SK-N-SH (cell line): ENCODE measurements at regions not wholly inside any gene's neighbourhood (a gene's known extent, or its start where the extent isn't known, plus 50 kb on each side); places are given as distances from the start of the nearest gene placed in this dataset.

Source experiments
- CTCF ChIA-PET: fragments of 300-600, 350-600 bp; formaldehyde crosslinking; extraction: SDS; loops from one replicate; lab custom pipeline; 2021; lab: Yijun Ruan, JAX
- POLR2A ChIA-PET: fragments of 350-600 bp; sonication (Branson Sonifier 250); formaldehyde crosslinking; extraction: SDS; loops from one replicate; lab custom pipeline; 2020; ENCODE audit warnings: antibody characterized with exemption, inconsistent platforms; lab: Yijun Ruan, JAX
- DNase-seq: peaks from one replicate; pipeline ENCODE4 v3.0.0; 2012
- H2AFZ ChIP-seq: fragments of 200-600 bp; sonication (generic); 2 replicates; pipeline ENCODE4 v1.8.1; 2016; ENCODE audit warnings: antibody characterized with exemption, mild to moderate bottlenecking, low read depth
- H3F3A ChIP-seq: fragments of 200-600 bp; sonication (generic); replicated peaks from 2 replicates; pipeline ENCODE3; 2016; ENCODE audit warnings: antibody characterized with exemption, mild to moderate bottlenecking; ENCODE audit not compliant: insufficient read depth
- H3K27ac ChIP-seq, 2 experiments: fragments of 200-500 bp in 1 of 2; fragments of 200-600 bp in 1 of 2; sonication (Bioruptor generic) in 1 of 2; sonication (generic), shearing (Covaris generic) in 1 of 2; 2 replicates each; pipeline versions ENCODE4 v1.5.1 to v1.6.1; 2014 to 2016; ENCODE audit warnings: low read depth in 2 of 2, inconsistent platforms in 1 of 2, low read length in 1 of 2, mild to moderate bottlenecking in 1 of 2, mixed read lengths in 1 of 2
- H3K27me3 ChIP-seq: fragments of 200-600 bp; sonication (generic), shearing (Covaris generic); 2 replicates; pipeline ENCODE4 v1.6.1; 2016; ENCODE audit warnings: mixed run types; ENCODE audit not compliant: insufficient read depth
- H3K36me3 ChIP-seq, 2 experiments: fragments of 200-500 bp in 1 of 2; fragments of 200-600 bp in 1 of 2; sonication (Bioruptor generic) in 1 of 2; sonication (generic) in 1 of 2; replicated peaks in 1 of 2; 2 replicates each; pipeline versions ENCODE3 to v1.5.1; 2014 to 2016; ENCODE audit warnings: low read length in 1 of 2, mild to moderate bottlenecking in 1 of 2; ENCODE audit not compliant: insufficient read depth in 2 of 2, control insufficient read depth in 1 of 2
- H3K4me1 ChIP-seq, 2 experiments: fragments of 200-500 bp in 1 of 2; fragments of 200-600 bp in 1 of 2; sonication (Bioruptor generic) in 1 of 2; sonication (generic), shearing (Covaris generic) in 1 of 2; 2 replicates each; pipeline versions ENCODE4 v1.5.1 to v1.6.1; 2014 to 2016; ENCODE audit warnings: low read depth in 1 of 2, low read length in 1 of 2, mixed run types in 1 of 2; ENCODE audit not compliant: insufficient read depth in 2 of 2, control insufficient read depth in 1 of 2
- H3K4me2 ChIP-seq: fragments of 200-600 bp; sonication (generic), shearing (Covaris generic); 2 replicates; pipeline ENCODE4 v1.6.1; 2017; ENCODE audit warnings: mixed run types
- H3K4me3 ChIP-seq, 2 experiments: fragments of 200-500 bp in 1 of 2; fragments of 200-600 bp in 1 of 2; sonication (Bioruptor generic) in 1 of 2; sonication (generic), shearing (Covaris generic) in 1 of 2; 2 replicates each; pipeline versions ENCODE4 v1.5.1 to v1.8.1; 2014 to 2016; ENCODE audit warnings: low read depth in 2 of 2, inconsistent platforms in 1 of 2, low read length in 1 of 2, mild to moderate bottlenecking in 1 of 2, mixed read lengths in 1 of 2, moderate library complexity in 1 of 2
- H3K79me2 ChIP-seq: fragments of 200-600 bp; sonication (generic); 2 replicates; pipeline ENCODE4 v1.8.1; 2017; ENCODE audit warnings: mild to moderate bottlenecking; ENCODE audit not compliant: insufficient read depth
- H3K9ac ChIP-seq: fragments of 200-600 bp; sonication (generic); 2 replicates; pipeline ENCODE4 v1.6.1; 2017; ENCODE audit warnings: mixed run types
- H3K9me2 ChIP-seq: fragments of 200-600 bp; sonication (generic); 2 replicates; pipeline ENCODE4 v1.6.1; 2017; ENCODE audit warnings: mixed run types
- H3K9me3 ChIP-seq: fragments of 200-600 bp; sonication (generic); 2 replicates; pipeline ENCODE4 v1.6.1; 2017; ENCODE audit warnings: mixed run types, mild to moderate bottlenecking, moderate library complexity
- H4K20me1 ChIP-seq: fragments of 200-600 bp; sonication (generic); 2 replicates; pipeline ENCODE4 v1.6.1; 2017; ENCODE audit warnings: mild to moderate bottlenecking, mixed run types; ENCODE audit not compliant: insufficient read depth
- EP300 ChIP-seq, 2 experiments: IDR thresholded peaks; 2 replicates each; pipeline versions ENCODE4 v1.4.0 to v1.6.1; 2012; ENCODE audit warnings: borderline replicate concordance in 1 of 2, low read depth in 1 of 2, low read length in 1 of 2
- EZH2phosphoT487 ChIP-seq: fragments of 200-600 bp; sonication (generic); IDR thresholded peaks from 2 replicates; pipeline ENCODE4 v1.6.1; 2017; ENCODE audit warnings: low read depth, mixed run types, mild to moderate bottlenecking, antibody characterized with exemption, moderate library complexity, borderline replicate concordance
- GATA2 ChIP-seq: sonication (generic); formaldehyde crosslinking; IDR thresholded peaks from 2 replicates; pipeline ENCODE4 v1.5.0; 2020; ENCODE audit warnings: mild to moderate bottlenecking, missing genetic modification reagents
- JUND ChIP-seq: IDR thresholded peaks from 2 replicates; pipeline ENCODE4 v1.4.0; 2012
- MXI1 ChIP-seq: IDR thresholded peaks from 2 replicates; pipeline ENCODE4 v1.6.1; 2012; ENCODE audit warnings: mild to moderate bottlenecking, low read depth, low read length, improper control_type of control experiment
- NFIC ChIP-seq: IDR thresholded peaks from 2 replicates; pipeline ENCODE4 v1.4.0; 2012; ENCODE audit warnings: borderline replicate concordance
- PBX3 ChIP-seq: IDR thresholded peaks from 2 replicates; pipeline ENCODE4; 2012
- POLR2AphosphoS5 ChIP-seq: IDR thresholded peaks from 2 replicates; pipeline ENCODE4 v1.6.1; 2012; ENCODE audit warnings: low read depth, low read length
- RAD21 ChIP-seq: IDR thresholded peaks from 2 replicates; pipeline ENCODE4 v1.6.1; 2012; ENCODE audit warnings: mild to moderate bottlenecking, low read length
- RCOR1 ChIP-seq: fragments of 150-350 bp; IDR thresholded peaks from 2 replicates; pipeline ENCODE4 v1.6.1; 2017; ENCODE audit warnings: antibody characterized with exemption, low read length
- REST ChIP-seq: IDR thresholded peaks from 2 replicates; pipeline ENCODE4 v1.6.1; 2012; ENCODE audit warnings: mild to moderate bottlenecking, low read depth, low read length, moderate library complexity
- SIN3A ChIP-seq: IDR thresholded peaks from 2 replicates; pipeline ENCODE4 v1.6.1; 2012; ENCODE audit warnings: low read depth, mild to moderate bottlenecking, low read length, moderate library complexity, borderline replicate concordance
- SMC3 ChIP-seq: IDR thresholded peaks from 2 replicates; pipeline ENCODE4 v1.6.1; 2012; ENCODE audit warnings: low read depth, low read length, improper control_type of control experiment
- TCF12 ChIP-seq: IDR thresholded peaks from 2 replicates; pipeline ENCODE4 v1.4.0; 2012
- TEAD4 ChIP-seq: IDR thresholded peaks from 2 replicates; pipeline ENCODE4 v1.4.0; 2012; ENCODE audit warnings: mild to moderate bottlenecking, borderline replicate concordance; ENCODE audit not compliant: insufficient read depth
- USF1 ChIP-seq: IDR thresholded peaks from 2 replicates; pipeline ENCODE4 v1.4.0; 2012; ENCODE audit warnings: low read depth, borderline replicate concordance
- ZBTB33 ChIP-seq: IDR thresholded peaks from 2 replicates; pipeline ENCODE4 v1.4.0; 2012; ENCODE audit warnings: low read depth, borderline replicate concordance
- WGBS: methylation state at CpG from one replicate; pipeline ENCODE4 v1.1.6; 2017; ENCODE audit warnings: low lambda C conversion rate; 5-methylcytosine and 5-hydroxymethylcytosine counted together

- TF ChIP-seq ZBTB33 = no peak
- no peak for TF ChIP-seq REST
- no peak for TF ChIP-seq EZH2phosphoT487
- no peak for TF ChIP-seq SMC3
- TF ChIP-seq, all 33 proteins: peak for 0
- H3K9me2 ChIP-seq = no peaks in the 10 kb centered on the region
- H3K36me3 ChIP-seq = no peaks in the 10 kb centered on the region
- H4K20me1 ChIP-seq = no peaks in the 10 kb centered on the region
- H3K27ac ChIP-seq = no peak overlapping the region; a peak in 1 of 4 replicates
- WGBS = 56% methylated on average over 2 of the region's 2 CpGs
- H3F3A ChIP-seq = no peaks in the 10 kb centered on the region
- CTCF ChIA-PET = interaction anchor here (1.0 to 20.5 kb wide), 7 partner anchors 17 to 1066 kb away, joined by 3 to 398 read pairs (median 4); partner anchors contain the start of gene ALK
- no peak overlapping the region for H3K4me3 ChIP-seq
- no peak overlapping the region for H2AFZ ChIP-seq
- no peak overlapping the region for H3K9ac ChIP-seq
- H3K27me3 ChIP-seq = 0 out of 2 replicates have a peak, but pooled peaks cover 4% of the 10 kb centered on the region
- no peaks in the 10 kb centered on the region for H3K9me3 ChIP-seq
- H3K79me2 ChIP-seq = no peaks in the 10 kb centered on the region
- H3K4me2 ChIP-seq = no peak overlapping the region
- no peak for DNase-seq
- H3K4me1 ChIP-seq = peaks cover 5 to 40% of the 10 kb centered on the region in 2 experiments; a peak in 3 of 4 replicates
- POLR2A ChIA-PET = interaction anchor here (4.8 kb wide), 1 partner anchor 102 kb away, joined by 66 read pairs; the partner anchor contains the start of gene ALK
Observed at GRCh38 chr2:30024281-30024680, 102.9 kb upstream of the ALK start.

- Histone ChIP-seq H3K9ac (no peak overlapping the region), H3K9me3 (no peaks in the 10 kb centered on the region), H3K27me3 (0 out of 2 replicates have a peak, but pooled peaks cover 4% of the 10 kb centered on the region), H3K4me1 (peaks cover 5 to 57% of the 10 kb centered on the region in 2 experiments; a peak in 3 of 4 replicates), H3K4me3 (peak overlapping the region; percentile 21 to 30; a peak in 3 of 4 replicates), H3K9me2 (no peaks in the 10 kb centered on the region), H3K27ac (peak overlapping the region in 1 of 2 experiments; percentile 92; a peak in 2 of 4 replicates), H4K20me1 (no peaks in the 10 kb centered on the region), H2AFZ (peak overlapping the region; percentile 31; the same call in 1 of the 2 replicates), H3F3A (no peaks in the 10 kb centered on the region), H3K4me2 (peak overlapping the region; percentile 63), H3K79me2 (no peaks in the 10 kb centered on the region), H3K36me3 (no peaks in the 10 kb centered on the region)
- ChIA-PET POLR2A (interaction anchor here (0.7 to 4.8 kb wide), 13 partner anchors 49 to 910 kb away, joined by 3 to 66 read pairs (median 3); partner anchors contain the start of gene ALK), CTCF (interaction anchor here (0.5 to 20.5 kb wide), 93 partner anchors 8 to 1132 kb away, joined by 3 to 398 read pairs (median 4); partner anchors contain the start of genes ALK and WDR43)
- 8% methylated on average over 23 of the region's 23 CpGs for whole genome bisulfite sequencing
- peak; percentile 89 for DNase-seq
- peak; percentile 95 for TF ChIP-seq RAD21
- no peak for TF ChIP-seq USF1
- TF ChIP-seq SIN3A = peak; percentile 25; the same call in 1 of the 2 replicates
- TF ChIP-seq JUND = no peak
- TF ChIP-seq GATA2 (CRISPR knock-in tag) = peak; percentile 96
- peak; percentile 84 for TF ChIP-seq RCOR1
- peak; percentile 34; the same call in 1 of the 2 replicates for TF ChIP-seq POLR2AphosphoS5
- TF ChIP-seq NFIC = no peak
- peak; percentile 39 for TF ChIP-seq TCF12
- no peak for TF ChIP-seq TEAD4
- peak; percentile 99 for TF ChIP-seq MXI1
- peak in 1 of 2 experiments; percentile 89; a peak in 2 of 4 replicates for TF ChIP-seq EP300 (IDR thresholded peaks at IDR 0.05; ENCODE audit: borderline replicate concordance in 1 of 2, low read depth in 1 of 2, low read length in 1 of 2)
- peak; percentile 33; the same call in 1 of the 2 replicates for TF ChIP-seq PBX3
Observed at GRCh38 chr2:30026091-30027055, 105.0 kb upstream of the ALK start.
